ENCODE measurements at regions not wholly inside any gene's neighbourhood (a gene's known extent, or its start where the extent isn't known, plus 50 kb on each side); places are given as distances from the start of the nearest gene placed in this dataset.

DNA sequence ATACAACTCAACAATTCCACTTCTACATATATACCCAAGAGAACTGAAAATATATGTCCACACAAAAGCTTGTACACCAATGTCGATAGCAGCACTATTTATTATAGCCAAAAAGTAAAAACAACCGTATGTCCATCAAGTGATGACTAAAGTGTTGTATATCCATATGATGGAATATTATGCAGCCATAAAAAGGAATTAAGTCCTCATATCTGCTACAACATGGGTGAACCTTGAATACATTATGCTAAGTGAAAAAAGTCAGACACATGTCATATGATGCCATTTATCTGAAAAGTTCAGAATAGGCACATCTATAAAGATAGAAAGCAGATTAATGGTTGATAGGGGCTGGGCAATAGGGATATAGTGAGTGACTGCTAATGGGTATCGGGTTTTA is 204.5 kb downstream of the KCNRG start:
- TF ChIP-seq CTCF (IDR thresholded peaks at IDR 0.05; ENCODE audit: poor library complexity) = no peak
- no peak for TF ChIP-seq EZH2phosphoT487 (IDR thresholded peaks at IDR 0.05; ENCODE audit: low read depth, severe bottlenecking, unreplicated experiment)

Measured in hepatocyte (in vitro differentiated cells).